Inflammatory macrophage treated with lipopolysaccharide for 1 hour (primary cell): ENCODE measurements at regions not wholly inside any gene's neighbourhood (a gene's known extent, or its start where the extent isn't known, plus 50 kb on each side); places are given as distances from the start of the nearest gene placed in this dataset.
"Not testable (repeated sequence)": the region's sequence is repeated elsewhere in the genome, so short reads cannot be mapped to it uniquely, and the experiment has no call there.

ENCODE experiments used
- DNase-seq, 2 donors: peaks; one replicate each; pipeline ENCODE4 v3.0.0-alpha.2; 2020 to 2022

DNA sequence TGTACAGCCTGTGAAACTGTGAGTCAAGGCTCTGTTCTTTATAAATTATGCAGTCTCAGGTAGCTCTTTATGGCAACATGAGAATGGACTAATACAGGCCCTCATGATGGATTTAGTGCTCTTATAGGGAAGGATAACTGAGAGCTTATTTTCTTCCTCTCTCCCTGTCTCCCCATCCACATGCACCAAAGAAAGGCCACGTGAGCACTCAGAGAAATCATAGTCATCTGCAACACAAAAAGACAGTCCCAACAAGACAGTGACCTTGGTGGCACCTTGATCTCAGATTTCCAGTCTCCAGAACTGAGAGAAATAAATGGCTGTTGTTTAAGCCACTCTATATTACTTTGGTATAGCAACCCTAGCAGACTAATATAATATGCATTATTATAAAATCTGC, 2133.6 kb upstream of the ACO1 start:
- DNase-seq: no peak

- DNase-seq: no peak
These were observed 2126.3 kb upstream of the ACO1 start for GRCh38 chr9:30258094-30258493.

GRCh38 chr9:30280229-30280900, 2104.1 kb upstream of the ACO1 start:
- peak in 1 of 2 donors; percentile 51 for DNase-seq

GRCh38 chr9:30289435-30289834, 2095.0 kb upstream of the ACO1 start:
- DNase-seq: no peak

DNA sequence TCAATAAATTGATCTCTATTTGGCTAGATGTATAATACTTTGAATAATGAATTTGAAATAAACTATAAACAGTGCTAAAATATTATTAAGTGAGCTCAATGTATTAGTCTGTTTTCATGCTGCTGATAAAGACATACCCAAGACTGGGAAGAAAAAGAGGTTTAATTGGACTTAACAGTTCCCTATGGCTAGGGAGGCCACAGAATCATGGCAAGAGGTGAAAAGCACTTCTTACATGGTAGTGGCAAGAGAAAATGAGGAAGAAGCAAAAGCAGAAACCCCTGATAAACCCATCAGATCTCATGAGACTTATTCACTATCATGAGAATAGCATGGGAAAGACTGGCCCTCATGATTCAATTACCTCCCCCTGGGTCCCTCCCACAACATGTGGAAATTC, 2092.4 kb upstream of the ACO1 start:
- DNase-seq: peak in 1 of 2 donors; percentile 37

DNA sequence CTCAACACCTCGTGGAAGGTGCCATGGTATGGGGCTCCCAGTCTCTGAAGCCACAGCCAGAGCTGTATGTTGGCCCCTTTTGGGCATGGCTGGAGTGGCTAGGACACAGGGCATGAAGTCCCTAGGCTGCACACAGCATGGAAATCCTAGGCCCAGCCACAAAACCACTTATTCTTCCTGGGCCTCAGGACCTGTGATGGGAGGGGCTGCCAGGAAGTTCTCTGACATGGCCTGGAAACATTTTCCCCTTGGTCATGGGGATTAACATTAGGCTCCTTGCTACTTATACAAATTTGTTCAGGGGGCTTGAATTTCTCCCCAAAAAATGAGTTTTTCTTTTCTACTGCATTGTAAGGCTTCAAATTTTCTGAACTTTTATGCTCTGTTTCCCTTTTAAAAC, 2091.2 kb upstream of the ACO1 start:
- no peak for DNase-seq

DNA sequence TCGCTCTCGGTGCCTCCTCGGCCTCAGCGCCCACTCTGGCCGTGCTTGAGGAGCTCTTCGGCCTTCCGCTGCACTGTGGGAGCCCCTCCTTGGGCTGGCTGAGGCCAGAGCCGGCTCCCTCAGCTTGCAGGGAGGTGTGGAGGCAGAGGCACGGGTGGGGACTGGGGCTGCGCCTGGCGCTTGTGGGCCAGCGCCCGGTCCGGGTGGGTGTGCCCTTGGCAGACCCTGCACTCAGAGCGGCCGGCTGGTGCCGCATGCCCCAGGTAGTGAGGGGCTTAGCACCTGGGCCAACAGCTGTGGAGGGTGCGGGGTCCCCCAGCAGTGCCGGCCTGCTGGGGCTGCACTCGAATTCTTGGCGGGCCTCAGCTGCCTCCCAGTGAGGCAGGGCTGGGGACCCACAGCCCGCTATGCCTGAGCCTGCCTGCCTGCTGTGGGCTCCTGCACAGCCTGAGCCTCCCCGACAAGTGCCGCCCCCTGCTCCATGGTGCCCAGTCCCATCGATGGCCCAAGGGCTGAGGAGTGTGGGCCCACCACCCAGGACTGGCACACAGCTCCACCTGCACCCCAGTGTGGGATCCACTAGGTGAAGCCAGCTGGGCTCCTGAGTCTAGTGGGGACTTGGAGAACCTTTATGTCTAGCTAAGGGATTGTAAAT, 2085.2 kb upstream of the ACO1 start:
- no peak for DNase-seq

GRCh38 chr9:30301271-30301963, 2083.0 kb upstream of the ACO1 start:
- peak; percentile 82 to 83 for DNase-seq

GRCh38 chr9:30310711-30311110, 2073.7 kb upstream of the ACO1 start:
- no peak for DNase-seq

DNA sequence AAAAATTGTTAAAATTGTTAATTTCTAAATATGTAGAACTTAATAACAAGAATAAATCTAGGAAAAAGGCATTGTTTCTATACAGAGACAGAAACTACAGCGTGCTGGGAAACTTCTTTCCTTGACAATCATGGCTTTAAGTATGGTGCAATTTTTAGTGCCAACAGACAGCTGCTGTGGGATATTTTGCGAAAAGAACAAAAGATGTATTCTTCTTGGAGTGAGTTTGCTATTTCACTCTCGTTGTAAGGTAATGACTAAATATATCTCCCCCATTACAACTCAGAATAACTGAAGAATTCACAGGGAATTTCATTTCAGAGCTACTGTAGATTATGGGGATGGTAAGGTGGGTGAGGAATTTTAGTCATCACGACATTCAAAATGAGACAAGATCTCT, 2055.0 kb upstream of the ACO1 start:
- no peak for DNase-seq

DNA sequence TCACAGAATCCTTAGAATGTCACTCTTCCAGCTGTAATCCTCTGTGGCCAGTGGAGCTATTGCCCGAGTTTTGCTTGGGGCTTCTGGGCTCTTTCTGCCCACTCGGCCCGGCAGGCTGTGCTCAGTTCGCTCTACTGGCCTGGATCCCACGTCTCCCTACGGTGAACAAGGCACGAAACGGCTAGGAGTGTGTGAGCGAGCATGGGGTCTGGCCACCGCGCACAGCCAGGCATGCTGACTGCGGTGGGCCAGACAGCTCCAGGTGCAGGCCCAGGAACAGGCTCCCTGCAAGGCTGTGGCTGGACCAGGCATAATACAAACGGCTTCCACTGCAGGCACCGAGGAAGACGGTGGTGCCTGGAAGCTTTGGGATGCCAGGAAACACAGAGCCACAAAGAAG, 2035.5 kb upstream of the ACO1 start:
- no peak for DNase-seq

DNA sequence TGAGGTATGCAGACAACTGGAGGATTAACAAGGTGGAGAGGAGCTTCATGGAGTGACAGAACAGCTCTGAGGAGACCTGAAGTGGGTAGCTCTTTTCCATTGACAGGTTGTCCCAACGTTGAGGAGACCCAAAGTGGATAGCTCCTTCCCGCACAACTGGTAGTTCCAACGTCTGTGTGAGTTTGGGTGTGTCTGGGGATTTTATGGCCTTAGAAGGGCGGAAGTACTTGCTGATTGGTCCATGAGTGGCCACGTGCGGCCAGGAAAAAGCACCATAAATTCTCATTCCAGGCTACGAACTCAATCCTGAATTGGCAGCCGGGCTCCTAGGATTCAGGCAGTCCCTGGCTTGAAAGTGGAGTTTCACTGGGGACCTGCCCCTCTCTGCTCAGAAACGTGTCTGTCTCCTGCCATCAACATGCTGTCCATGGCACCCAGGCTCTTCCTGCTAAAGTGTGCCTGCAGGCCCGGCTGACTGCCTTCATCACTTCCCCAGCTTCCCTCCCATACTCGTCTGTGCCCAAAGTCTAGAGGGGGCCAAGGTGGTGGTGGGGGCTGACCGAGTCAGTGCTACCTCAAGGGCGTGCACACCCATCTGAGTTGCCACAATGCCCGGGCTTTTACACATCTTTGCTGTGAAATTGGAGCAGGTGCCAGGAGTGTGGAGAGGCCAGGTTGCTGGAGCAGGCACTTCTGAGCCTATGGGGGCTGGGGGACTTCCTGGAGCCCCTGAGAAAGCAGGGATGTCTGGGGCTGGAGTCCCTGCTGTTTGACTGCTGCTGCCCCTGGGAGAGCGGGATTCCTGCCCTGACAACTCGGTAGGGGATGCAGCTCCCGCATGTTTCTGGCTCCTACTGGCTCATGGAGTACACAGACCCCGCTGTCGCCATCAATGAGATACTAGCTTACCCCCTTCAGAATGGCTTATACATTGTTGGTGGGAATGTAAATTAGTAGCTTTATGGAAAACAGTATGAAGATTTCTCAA, 2034.6 kb upstream of the ACO1 start:
- no peak for DNase-seq

- no peak for DNase-seq
These were observed 2028.2 kb upstream of the ACO1 start for GRCh38 chr9:30356221-30356620.

DNA sequence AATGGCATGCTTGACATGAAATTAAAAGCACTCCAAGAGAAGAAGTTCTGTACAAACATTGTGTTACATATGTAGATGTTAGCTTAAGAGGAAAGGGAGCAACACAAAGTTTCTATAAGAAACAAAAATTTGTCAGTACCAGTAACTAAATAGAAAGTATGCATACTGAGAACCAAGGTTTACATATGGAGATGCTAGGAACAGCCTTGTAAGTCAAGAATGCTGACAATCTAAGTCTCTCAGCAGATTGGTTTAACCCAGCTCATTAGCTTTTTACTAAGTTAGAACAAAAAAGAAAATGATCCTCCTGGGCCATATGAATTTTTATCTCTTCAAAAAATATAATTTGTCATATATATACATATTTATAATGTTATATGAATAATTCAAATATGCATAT, 2022.1 kb upstream of the ACO1 start:
- no peak for DNase-seq

GRCh38 chr9:30366140-30366539, 2018.3 kb upstream of the ACO1 start:
- DNase-seq: not testable (repeated sequence)

GRCh38 chr9:30382271-30382670, 2002.2 kb upstream of the ACO1 start:
- no peak for DNase-seq

DNA sequence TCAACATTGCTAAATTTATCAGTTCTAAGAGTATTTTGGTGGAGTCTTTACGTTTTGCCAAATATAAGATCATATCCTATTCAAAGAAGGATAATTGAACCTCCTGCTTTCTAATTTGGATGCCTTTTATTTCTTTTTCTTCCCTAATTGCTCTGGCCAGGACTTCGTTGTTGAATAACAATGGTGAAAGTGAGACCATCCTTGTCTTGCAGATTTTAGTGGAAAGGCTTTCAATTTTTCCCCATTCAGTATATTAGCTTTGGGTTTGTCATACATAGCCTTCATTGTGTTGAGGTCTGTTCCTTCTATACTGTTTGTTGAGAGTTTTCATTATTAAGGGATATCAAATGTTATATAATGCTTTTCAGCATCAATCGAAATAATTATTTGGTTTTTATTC, 1974.2 kb upstream of the ACO1 start:
- DNase-seq: no peak

- no peak for DNase-seq
These were observed 1972.9 kb upstream of the ACO1 start for GRCh38 chr9:30411571-30411970.

DNA sequence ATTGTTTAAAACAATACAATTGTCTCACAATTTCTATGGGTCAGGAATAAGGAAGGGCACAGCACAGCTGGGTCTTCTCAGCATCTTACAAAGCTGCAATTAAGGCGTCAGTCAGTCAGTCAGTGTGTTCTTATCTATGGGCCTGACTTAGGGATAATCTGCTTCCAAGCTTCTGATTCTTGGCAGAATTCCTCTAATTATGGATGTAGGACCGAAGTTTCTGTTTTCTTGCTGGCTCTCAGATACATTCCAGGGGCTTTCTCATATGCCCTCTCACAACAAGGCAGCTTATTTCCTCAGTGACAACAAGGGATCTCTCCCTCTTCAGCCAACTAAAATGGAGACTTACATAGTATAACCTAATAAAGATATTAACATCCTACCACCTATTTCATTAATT, 1925.3 kb upstream of the ACO1 start:
- DNase-seq: no peak

GRCh38 chr9:30476826-30477225, 1907.6 kb upstream of the ACO1 start:
- DNase-seq: no peak

GRCh38 chr9:30478684-30479083, 1905.8 kb upstream of the ACO1 start:
- no peak for DNase-seq

GRCh38 chr9:30482499-30482898, 1901.9 kb upstream of the ACO1 start:
- DNase-seq: no peak

DNA sequence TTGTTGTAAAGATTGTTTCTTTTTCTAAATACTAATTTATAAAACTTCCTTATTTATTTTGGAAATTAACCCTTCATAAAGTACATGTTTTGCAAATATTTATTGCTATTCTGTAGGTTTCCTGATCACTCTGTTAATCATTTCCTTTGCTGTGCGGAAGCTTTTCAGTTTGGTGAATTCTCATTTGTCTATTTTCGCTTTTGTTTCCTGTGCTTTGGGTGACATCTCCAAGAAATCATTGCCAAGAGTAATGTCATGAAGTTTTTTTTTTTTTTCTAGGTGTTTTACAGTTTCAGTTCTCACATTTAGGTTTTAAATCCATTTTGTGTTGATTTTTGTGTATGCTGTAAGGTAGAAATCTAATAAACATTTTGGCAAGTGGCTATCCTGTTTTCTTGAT, 1899.8 kb upstream of the ACO1 start:
- no peak for DNase-seq
